Memory B cell (primary cell): ENCODE measurements at regions not wholly inside any gene's neighbourhood (a gene's known extent, or its start where the extent isn't known, plus 50 kb on each side); places are given as distances from the start of the nearest gene placed in this dataset.

Experiments used
- ATAC-seq: fragments of 150-1000 bp; cut with Tn5 transposase; 2 replicates; pipeline ENCODE4 v1.10.0; 2021; ENCODE audit warnings: low read depth, mild to moderate bottlenecking, moderate library complexity
- DNase-seq, 2 donors: peaks; one replicate each; pipeline ENCODE4 v3.0.0; 2022; ENCODE audit warnings: low spot score in 2 of 2
- H3K27ac Mint-ChIP-seq: one replicate; pipeline ENCODE4 v1.8.0; 2022; ENCODE audit warnings: mild to moderate bottlenecking, moderate library complexity, mixed read lengths
- H3K27me3 Mint-ChIP-seq: one replicate; pipeline ENCODE4 v1.8.0; 2022; ENCODE audit warnings: mixed read lengths
- H3K36me3 Mint-ChIP-seq: one replicate; pipeline ENCODE4 v1.8.0; 2022; ENCODE audit warnings: mild to moderate bottlenecking, mixed read lengths
- H3K4me1 Mint-ChIP-seq: one replicate; pipeline ENCODE4 v1.8.0; 2022; ENCODE audit warnings: mixed read lengths
- H3K4me3 Mint-ChIP-seq: one replicate; pipeline ENCODE4 v1.8.0; 2022; ENCODE audit warnings: mild to moderate bottlenecking, moderate library complexity, mixed read lengths
- H3K9me3 Mint-ChIP-seq: one replicate; pipeline ENCODE4 v1.8.0; 2022; ENCODE audit warnings: mixed read lengths

GRCh38 chr4:179195887-179196286, 1753.7 kb upstream of the AGA start:
- Mint-ChIP-seq H3K4me1 (no peaks in the 10 kb centered on the region), H3K27ac (no peak overlapping the region), H3K36me3 (no peaks in the 10 kb centered on the region), H3K9me3 (peaks cover 2% of the 10 kb centered on the region), H3K4me3 (no peak overlapping the region), H3K27me3 (no peaks in the 10 kb centered on the region)
- no peak for DNase-seq
- ATAC-seq: no peak

GRCh38 chr4:179196511-179196910, 1754.3 kb upstream of the AGA start:
- Mint-ChIP-seq H3K27me3 (no peaks in the 10 kb centered on the region), H3K27ac (no peak overlapping the region), H3K4me3 (no peak overlapping the region), H3K36me3 (no peaks in the 10 kb centered on the region), H3K9me3 (peaks cover 2% of the 10 kb centered on the region), H3K4me1 (no peaks in the 10 kb centered on the region)
- ATAC-seq: no peak
- no peak for DNase-seq

- Mint-ChIP-seq H3K9me3 (peaks cover 4% of the 10 kb centered on the region), H3K4me1 (no peaks in the 10 kb centered on the region), H3K36me3 (no peaks in the 10 kb centered on the region), H3K27ac (no peak overlapping the region), H3K27me3 (no peaks in the 10 kb centered on the region), H3K4me3 (no peak overlapping the region)
- no peak for ATAC-seq
- no peak for DNase-seq
Measured at GRCh38 chr4:179200681-179201080, 1758.4 kb upstream of the AGA start.

- Mint-ChIP-seq H3K27ac (no peak overlapping the region), H3K27me3 (no peaks in the 10 kb centered on the region), H3K4me3 (no peak overlapping the region), H3K4me1 (no peaks in the 10 kb centered on the region), H3K9me3 (peaks cover 7% of the 10 kb centered on the region), H3K36me3 (no peaks in the 10 kb centered on the region)
- DNase-seq (no peak), ATAC-seq (no peak)
Measured at GRCh38 chr4:179225594-179225993, 1783.4 kb upstream of the AGA start.

GRCh38 chr4:179248821-179249220, 1806.6 kb upstream of the AGA start:
- Mint-ChIP-seq H3K4me1 (no peaks in the 10 kb centered on the region), H3K36me3 (no peaks in the 10 kb centered on the region), H3K27me3 (no peaks in the 10 kb centered on the region), H3K4me3 (no peak overlapping the region), H3K9me3 (peaks cover 3% of the 10 kb centered on the region), H3K27ac (no peak overlapping the region)
- DNase-seq: no peak
- no peak for ATAC-seq

- H3K27ac Mint-ChIP-seq: no peak overlapping the region
- no peaks in the 10 kb centered on the region for H3K4me1 Mint-ChIP-seq
- DNase-seq (no peak), ATAC-seq (no peak)
- H3K36me3 Mint-ChIP-seq: no peaks in the 10 kb centered on the region
- H3K4me3 Mint-ChIP-seq: no peak overlapping the region
- H3K27me3 Mint-ChIP-seq: no peaks in the 10 kb centered on the region
- H3K9me3 Mint-ChIP-seq: peaks cover 10% of the 10 kb centered on the region
Measured at GRCh38 chr4:179268791-179269190, 1826.6 kb upstream of the AGA start.

GRCh38 chr4:179272282-179272681, 1830.0 kb upstream of the AGA start:
- no peak overlapping the region for H3K27ac Mint-ChIP-seq
- no peak for DNase-seq
- no peaks in the 10 kb centered on the region for H3K27me3 Mint-ChIP-seq
- no peak overlapping the region for H3K4me3 Mint-ChIP-seq
- no peaks in the 10 kb centered on the region for H3K4me1 Mint-ChIP-seq
- ATAC-seq: no peak
- peaks cover 7% of the 10 kb centered on the region for H3K9me3 Mint-ChIP-seq
- H3K36me3 Mint-ChIP-seq: no peaks in the 10 kb centered on the region

GRCh38 chr4:179278647-179279046, 1836.4 kb upstream of the AGA start:
- Mint-ChIP-seq H3K4me1 (no peaks in the 10 kb centered on the region), H3K4me3 (no peak overlapping the region), H3K9me3 (peaks cover 3% of the 10 kb centered on the region), H3K36me3 (no peaks in the 10 kb centered on the region), H3K27me3 (no peaks in the 10 kb centered on the region), H3K27ac (no peak overlapping the region)
- ATAC-seq (no peak), DNase-seq (no peak)

GRCh38 chr4:179285696-179286095, 1843.5 kb upstream of the AGA start:
- Mint-ChIP-seq H3K9me3 (peaks cover 5% of the 10 kb centered on the region), H3K36me3 (no peaks in the 10 kb centered on the region), H3K27me3 (no peaks in the 10 kb centered on the region), H3K27ac (no peak overlapping the region), H3K4me3 (no peak overlapping the region), H3K4me1 (no peaks in the 10 kb centered on the region)
- ATAC-seq (no peak), DNase-seq (no peak)

GRCh38 chr4:179291657-179292056, 1849.4 kb upstream of the AGA start:
- Mint-ChIP-seq H3K27ac (no peak overlapping the region), H3K4me1 (no peaks in the 10 kb centered on the region), H3K9me3 (peaks cover 10% of the 10 kb centered on the region), H3K27me3 (no peaks in the 10 kb centered on the region), H3K36me3 (no peaks in the 10 kb centered on the region), H3K4me3 (no peak overlapping the region)
- DNase-seq: no peak
- no peak for ATAC-seq

GRCh38 chr4:179292468-179292867, 1850.2 kb upstream of the AGA start:
- H3K27ac Mint-ChIP-seq: no peak overlapping the region
- H3K27me3 Mint-ChIP-seq: no peaks in the 10 kb centered on the region
- H3K9me3 Mint-ChIP-seq: peaks cover 9% of the 10 kb centered on the region
- no peaks in the 10 kb centered on the region for H3K36me3 Mint-ChIP-seq
- H3K4me3 Mint-ChIP-seq: no peak overlapping the region
- ATAC-seq: no peak
- DNase-seq: no peak
- H3K4me1 Mint-ChIP-seq: no peaks in the 10 kb centered on the region

GRCh38 chr4:179307297-179308136, 1865.3 kb upstream of the AGA start:
- no peaks in the 10 kb centered on the region for H3K36me3 Mint-ChIP-seq
- no peak overlapping the region for H3K27ac Mint-ChIP-seq
- no peaks in the 10 kb centered on the region for H3K27me3 Mint-ChIP-seq
- H3K4me3 Mint-ChIP-seq: no peak overlapping the region
- no peaks in the 10 kb centered on the region for H3K4me1 Mint-ChIP-seq
- ATAC-seq (no peak), DNase-seq (no peak)
- peaks cover 3% of the 10 kb centered on the region for H3K9me3 Mint-ChIP-seq

GRCh38 chr4:179313823-179314222, 1871.6 kb upstream of the AGA start:
- Mint-ChIP-seq H3K27ac (no peak overlapping the region), H3K9me3 (peaks cover 8% of the 10 kb centered on the region), H3K4me3 (no peak overlapping the region), H3K27me3 (no peaks in the 10 kb centered on the region), H3K4me1 (no peaks in the 10 kb centered on the region), H3K36me3 (no peaks in the 10 kb centered on the region)
- ATAC-seq: no peak
- no peak for DNase-seq

- H3K36me3 Mint-ChIP-seq: no peaks in the 10 kb centered on the region
- no peak for ATAC-seq
- DNase-seq: no peak
- no peaks in the 10 kb centered on the region for H3K27me3 Mint-ChIP-seq
- H3K4me1 Mint-ChIP-seq: no peaks in the 10 kb centered on the region
- H3K27ac Mint-ChIP-seq: no peak overlapping the region
- peaks cover 1% of the 10 kb centered on the region for H3K9me3 Mint-ChIP-seq
- no peak overlapping the region for H3K4me3 Mint-ChIP-seq
Measured at GRCh38 chr4:179325181-179325580, 1882.9 kb upstream of the AGA start.

- Mint-ChIP-seq H3K9me3 (no peaks in the 10 kb centered on the region), H3K27ac (no peak overlapping the region), H3K36me3 (no peaks in the 10 kb centered on the region), H3K4me1 (no peaks in the 10 kb centered on the region), H3K27me3 (no peaks in the 10 kb centered on the region), H3K4me3 (no peak overlapping the region)
- ATAC-seq (no peak), DNase-seq (no peak)
Measured at GRCh38 chr4:179328627-179329026, 1886.4 kb upstream of the AGA start.
